GM19452 (cell line): ENCODE measurements at regions not wholly inside any gene's neighbourhood (a gene's known extent, or its start where the extent isn't known, plus 50 kb on each side); places are given as distances from the start of the nearest gene placed in this dataset.

Experiments used
- ATAC-seq: cut with Tn5 transposase; IDR thresholded peaks from one replicate; pipeline ENCODE4 v1.9.1; 2021; ENCODE audit not compliant: unreplicated experiment

DNA sequence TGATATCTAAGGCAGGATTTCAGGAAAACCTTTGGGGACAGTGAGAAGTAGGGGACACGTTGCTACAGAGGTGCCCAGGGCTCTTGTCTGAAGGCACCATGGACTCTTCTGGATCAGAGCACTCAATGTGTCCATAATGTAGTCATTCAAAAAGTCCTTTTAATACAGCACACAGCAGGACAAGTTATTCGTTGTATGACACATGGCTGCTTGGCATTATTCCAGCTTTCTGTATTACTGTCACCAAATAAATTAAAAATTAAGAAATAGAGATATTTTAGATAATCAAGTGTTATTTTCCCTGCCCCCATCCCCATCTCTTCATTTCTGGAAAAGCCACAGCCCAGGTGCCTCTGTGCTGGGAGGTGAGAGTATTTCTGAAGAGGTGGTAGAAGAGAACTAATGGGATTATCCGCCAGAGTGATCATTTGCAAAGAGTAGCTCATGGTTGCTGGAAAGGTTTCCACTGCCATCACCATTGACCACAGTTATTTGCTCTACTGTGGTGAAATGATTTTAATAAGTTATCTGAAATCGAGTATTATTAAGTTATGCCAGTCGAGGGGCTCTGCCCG, 83.0 kb downstream of the CXCL12 start:
- ATAC-seq, result no peak

DNA sequence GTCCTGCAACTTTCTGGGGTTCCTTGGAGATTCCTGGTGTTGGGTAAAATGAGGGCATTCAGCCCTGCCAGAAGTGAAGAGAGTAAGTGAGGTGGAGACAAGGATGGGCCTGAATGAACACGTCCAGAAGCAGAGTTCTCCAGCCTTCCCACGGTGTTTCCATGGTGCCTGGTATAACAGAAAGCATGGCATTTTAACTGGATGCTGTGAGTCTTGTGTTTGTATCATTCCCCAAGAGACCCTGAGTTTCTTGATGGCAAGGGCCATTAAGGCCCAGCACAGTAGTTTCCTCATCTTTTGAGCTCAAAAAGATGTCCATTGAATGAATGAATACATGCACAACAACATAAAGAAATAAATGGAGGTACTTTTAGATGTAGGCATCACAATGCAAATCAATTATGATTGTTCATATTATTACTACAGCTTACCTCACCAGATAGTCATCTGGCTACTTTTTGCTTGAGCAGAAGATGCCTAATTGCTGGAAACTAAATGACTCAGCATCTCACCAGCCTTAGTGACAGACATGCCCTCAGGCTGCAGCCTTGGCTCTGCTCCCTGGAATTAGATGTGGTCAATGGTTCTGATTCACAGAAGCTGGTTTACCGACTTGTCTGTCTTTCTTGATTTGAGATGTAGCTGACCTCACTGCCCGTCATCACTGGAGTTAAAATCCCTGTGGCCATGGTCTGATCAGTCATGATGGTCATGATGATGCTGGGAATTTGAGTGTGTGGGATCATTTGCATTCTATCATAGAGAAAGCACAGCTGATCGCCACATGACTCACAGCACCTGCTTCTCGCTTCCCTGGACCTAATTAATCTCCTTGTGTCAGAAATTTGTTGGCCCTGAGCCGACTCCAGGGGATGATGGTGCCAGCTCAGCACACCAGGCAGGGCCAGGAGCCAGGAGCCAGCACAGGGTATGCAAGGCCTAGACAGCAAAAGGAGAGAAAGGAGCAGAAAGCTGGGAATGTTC, 83.9 kb downstream of the CXCL12 start:
- peak; percentile 82 for ATAC-seq

DNA sequence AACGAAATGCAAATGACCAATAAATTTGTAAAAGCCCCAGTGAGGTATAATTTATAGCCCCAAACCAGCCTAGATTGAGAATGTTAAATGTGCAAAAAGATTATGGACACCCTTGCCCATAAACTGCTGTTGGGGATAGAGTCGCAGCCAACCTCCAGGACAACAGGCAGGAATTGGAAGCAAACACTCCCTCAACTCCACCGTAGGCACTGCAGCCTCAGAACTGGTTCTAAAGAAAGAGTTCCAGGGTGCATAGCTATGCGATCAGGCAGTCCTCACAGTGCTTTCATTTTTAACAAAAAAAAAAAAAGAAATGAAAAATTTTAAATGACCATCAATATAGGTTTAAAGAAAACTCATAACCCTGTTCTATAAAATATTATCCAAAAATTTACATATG, 86.2 kb downstream of the CXCL12 start:
- ATAC-seq, result no peak

DNA sequence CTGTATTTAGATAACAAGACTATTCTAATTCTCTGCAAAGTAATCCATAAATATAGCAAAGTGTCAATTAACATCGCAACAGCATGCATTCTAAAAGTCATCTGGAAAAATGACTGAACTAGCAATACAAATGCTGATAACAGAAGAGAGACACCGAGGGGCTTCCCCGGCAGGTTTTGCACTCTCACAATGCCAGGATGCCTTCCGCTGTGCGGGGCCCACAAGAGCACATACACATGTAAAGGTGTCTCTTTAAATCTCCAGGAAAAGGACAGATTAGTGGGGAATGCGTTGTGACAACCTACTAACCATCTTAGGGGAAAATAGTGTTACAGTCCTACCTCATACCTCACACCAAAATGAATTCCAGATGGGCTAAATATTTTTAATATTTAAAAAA, 86.9 kb downstream of the CXCL12 start:
- no peak for ATAC-seq

DNA sequence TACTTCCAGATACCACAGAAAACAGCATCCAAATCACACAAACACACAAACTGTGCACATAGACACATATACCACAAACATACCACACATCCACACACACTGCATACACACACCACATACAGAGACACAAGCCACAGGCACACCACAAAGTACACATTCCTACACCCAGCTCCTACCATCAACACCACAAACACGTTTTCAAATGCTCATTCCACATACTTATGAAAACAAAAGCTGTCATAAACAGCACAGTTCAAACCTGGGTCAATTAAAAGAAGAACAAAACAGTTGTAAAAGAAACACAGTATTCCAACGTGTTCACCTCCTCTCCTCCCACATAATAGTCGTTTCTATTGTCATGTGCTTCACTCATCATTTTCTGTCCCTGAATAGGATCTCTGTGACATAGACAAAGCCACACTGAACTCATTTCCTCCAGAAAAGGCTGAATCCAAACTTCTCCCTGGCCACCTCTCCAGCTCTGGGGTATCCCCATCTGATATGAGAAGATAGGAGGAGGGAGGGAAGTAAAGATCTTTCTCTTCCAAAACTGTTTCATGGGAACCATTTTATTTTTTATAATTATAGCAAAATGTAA, 89.2 kb downstream of the CXCL12 start:
- ATAC-seq, result no peak

DNA sequence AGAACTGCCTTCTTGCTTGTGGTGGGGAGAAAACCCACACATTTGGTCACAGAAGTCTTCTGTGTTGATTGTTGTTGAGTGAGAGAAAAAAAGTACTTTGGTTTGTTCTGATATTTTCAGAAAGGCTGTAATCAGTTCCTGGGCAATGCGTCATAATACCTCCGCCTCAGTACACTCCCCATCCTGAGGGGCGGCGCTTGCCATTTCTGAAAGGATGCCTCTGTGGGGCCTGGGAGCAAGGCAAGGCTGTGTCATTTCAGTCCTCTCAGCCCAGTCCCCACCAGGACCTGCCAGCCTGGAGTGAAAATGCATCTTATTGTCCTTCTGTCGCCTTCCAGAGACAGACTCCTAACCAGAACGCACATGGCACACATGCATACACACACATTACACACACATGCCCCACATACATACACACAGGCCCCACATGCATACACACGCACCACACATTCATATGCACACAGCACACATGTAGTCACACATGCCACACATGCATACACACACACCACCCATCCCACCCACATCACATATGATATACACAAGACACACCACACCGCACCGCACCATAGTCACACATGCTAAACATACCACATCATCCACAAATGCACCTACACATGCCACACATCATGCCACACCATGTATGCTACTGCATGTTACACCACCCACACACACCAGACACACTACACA, 90.0 kb downstream of the CXCL12 start:
- ATAC-seq, result no peak

DNA sequence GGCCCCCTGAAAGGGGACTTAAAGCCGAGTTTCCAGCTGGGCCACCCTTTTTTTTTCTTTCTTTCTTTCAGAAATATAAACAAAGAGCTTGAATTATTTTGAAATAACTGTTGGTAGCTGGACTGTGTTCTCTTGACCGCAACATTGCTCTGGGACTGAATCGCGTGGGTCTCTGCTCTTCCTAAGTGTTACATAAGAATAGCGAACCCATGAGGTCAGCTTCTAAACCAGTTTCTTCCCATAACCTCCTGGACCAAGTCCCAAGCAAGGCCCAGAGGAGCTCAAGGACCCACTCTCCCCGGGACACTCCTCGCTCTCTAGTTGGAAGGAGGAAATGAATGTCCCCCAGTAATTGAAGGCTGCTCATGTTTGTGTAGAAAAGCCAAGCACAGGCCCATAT, 91.1 kb downstream of the CXCL12 start:
- no peak for ATAC-seq

DNA sequence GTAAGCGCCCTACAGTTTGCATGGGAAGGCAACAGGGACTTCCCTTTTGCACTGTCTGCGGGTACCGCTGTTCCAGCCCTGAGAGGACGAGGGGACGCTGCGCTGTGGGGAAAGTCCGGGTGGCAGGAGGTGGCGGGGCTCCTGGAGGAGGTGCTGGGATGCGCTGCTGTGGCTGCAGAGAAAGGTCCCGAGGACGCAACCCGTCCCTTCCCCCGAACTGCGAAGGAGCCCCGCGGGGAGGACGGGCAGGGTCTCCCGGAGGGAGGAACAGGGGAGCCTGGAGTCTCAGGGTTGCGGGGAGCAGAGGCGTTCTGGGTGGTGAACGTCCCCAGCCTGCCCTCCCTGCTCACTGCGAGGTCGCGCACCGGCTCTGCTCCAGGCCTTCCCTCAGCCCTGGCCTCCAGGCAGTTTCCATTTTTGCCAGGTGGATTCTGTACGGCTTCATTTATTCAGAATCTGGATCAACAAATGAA, 91.6 kb downstream of the CXCL12 start:
- no peak for ATAC-seq

DNA sequence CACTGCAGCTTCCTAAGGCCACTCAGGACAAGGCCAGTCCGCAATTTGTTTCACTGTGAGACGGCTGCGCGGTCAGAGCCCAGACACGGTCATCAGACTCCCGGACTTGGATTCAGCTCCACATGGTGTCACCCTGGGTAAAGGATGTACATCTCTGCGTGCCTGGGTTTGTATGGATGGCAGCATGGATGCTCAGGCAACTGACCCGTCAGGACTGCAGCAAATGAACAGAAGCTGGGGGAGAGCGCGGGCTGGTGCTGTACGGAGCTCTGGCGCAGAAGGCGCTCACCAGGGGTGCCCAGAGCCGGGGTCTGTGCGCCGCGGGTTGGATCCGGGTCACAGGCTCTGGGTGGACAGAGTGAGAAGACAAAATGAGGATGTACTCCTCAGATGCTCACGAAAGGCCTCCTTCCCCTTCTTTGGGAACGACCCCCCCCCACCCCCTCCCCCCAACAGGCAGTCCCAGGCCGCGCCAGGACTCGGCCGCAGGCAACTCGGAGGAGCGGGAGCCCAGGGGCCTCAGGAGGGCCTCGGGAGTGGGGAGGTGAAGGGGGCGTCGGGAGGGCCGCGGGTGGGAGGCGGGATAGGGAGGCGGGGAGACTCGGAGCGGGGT, 92.4 kb downstream of the CXCL12 start:
- ATAC-seq, result no peak

DNA sequence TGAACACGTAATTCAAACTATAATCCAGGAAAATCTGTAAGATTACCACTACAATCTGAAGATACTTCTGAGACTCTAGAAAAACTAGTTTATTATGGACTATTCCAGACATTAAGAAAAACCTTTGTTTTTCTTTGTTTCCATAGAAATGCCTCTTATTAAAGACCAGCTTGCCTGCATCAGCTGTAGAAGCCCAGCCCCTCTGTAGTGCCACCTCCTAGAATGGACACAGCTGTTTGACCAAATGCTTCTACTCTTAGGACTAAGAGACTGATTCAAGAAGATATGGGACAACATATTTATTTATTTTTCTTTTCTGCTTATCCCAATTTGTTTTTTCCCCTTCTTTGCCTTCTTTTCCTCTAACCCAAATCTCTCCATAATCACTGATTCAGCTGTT, 93.8 kb downstream of the CXCL12 start:
- no peak for ATAC-seq

DNA sequence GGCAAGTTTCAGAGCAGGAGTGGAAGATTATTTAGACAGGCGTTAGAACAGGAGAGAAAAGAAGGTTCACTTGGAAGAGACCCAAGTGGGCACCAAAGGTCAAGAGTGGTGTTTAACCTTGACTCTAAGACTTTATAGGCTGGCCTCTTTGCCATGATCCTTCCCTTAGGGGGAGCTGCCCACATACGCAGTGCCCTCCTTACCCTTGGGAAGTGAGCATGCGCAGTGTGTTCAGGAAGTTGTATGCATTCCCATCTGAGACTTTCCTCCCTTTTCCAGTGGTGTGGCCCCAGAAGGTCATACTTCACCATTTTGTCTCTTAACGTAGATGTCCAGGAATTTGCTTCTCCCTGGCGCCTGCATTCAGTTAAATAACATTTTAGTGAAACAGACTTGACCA, 95.8 kb downstream of the CXCL12 start:
- ATAC-seq, result no peak

DNA sequence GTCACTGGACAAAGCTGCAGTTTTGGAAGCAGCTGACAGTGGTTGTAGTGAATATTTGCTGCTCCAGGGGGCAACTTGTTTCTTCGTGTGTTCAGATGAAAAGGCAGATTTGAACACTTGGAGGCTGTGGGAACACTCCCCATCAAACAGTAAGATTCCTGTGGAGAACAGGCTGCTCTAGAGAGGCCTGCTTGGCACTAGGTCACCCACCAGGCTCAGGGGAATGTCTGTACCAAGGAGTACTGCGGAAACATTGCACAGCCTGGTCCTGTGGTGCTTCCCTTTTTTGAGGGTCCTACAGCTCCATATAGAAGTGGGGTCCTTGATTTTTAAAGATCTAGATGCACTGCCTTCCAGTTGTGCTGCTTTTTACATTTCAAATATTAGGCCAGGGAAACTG, 97.5 kb downstream of the CXCL12 start:
- no peak for ATAC-seq

DNA sequence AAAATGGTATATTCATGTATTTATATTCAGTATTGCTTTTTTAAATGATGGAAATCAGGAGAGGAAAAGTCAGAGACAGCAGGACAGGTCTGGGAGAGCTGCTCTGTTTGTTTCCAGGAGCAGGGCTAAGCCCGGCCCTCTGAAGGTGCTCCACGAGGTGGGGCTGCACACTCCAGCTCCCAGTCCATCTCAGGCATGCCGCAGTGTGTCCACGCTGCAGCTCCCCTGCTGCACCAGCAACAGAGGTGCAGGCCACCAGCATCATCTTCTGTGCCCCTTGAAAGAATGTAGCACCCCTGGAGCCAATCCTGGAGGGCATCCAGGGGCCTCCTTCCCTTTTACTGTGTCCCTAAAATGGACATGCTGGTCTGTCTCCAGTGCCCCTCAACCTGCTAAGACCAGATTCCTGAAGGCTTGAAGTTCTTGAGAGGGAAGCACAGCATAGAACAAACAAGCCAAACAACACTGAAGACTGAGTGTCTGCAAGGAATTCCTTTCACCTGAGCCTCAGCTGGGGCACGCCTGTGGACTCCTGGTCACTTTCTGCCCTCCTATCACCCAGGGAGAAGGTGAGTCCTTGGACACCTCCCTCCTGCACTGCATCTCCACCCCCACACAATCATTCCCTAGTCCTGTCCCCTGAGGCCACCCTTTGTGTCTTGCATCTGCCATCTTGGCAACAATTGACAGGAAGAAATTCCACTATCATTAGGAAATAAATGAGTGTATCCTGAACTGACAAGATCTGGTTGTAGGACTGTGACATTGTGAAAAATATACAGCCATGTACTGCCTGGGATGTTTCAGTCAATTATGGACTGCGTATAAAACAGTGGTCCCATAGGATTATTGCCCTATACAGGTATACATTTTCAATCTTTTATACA, 100.5 kb downstream of the CXCL12 start:
- ATAC-seq, result no peak

DNA sequence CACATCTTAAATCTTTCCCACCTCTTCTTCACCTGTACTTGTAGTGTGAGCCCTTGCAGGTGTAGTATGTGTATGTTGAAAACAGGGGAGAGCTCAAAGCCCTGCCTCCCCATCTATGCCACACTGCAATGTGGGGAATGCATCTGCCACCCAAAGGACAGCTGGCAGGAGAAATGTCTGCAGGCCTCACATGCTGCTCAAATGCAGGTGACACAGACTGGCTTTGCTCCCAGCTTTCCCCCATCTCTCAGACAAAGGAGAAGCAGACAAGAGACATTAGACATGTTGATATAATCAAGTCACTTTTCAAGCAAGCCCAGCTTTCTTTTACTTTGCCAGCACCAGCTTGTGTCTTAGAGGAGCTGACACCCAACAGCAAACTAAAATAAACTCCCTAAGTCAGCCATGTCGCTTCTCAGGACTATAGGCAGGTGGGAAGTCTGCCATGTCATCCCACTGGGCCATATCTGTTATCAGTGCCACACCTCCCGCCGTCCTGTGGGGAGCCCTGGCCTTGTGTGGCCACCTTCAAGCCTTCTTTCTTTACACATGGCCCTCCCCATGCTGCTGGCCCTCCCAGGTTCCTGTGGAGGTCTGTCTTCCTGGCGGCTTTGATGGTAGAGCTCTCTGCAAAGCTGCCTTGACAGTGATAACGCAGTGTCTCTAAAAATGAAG, 102.1 kb downstream of the CXCL12 start:
- ATAC-seq, result no peak

DNA sequence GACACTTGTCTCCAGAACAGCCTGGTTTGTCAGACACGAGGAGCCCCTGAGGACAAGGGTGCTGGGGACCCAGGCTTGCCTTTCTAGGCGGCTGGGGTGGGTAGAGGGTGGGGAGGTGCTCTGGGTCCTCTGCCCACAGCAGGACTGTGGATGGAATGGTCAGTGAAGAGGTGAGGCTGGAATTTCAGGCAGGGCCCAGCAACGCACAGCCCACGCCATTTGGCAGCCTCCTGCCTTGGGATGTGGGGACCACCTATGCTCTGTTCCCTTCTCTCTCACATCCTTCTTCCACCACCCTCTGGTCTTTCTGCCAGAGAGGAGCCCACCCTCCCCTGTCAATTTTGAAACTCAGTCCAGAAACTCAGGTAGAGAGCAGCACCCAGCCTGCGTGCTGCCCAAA, 103.2 kb downstream of the CXCL12 start:
- ATAC-seq, result no peak

DNA sequence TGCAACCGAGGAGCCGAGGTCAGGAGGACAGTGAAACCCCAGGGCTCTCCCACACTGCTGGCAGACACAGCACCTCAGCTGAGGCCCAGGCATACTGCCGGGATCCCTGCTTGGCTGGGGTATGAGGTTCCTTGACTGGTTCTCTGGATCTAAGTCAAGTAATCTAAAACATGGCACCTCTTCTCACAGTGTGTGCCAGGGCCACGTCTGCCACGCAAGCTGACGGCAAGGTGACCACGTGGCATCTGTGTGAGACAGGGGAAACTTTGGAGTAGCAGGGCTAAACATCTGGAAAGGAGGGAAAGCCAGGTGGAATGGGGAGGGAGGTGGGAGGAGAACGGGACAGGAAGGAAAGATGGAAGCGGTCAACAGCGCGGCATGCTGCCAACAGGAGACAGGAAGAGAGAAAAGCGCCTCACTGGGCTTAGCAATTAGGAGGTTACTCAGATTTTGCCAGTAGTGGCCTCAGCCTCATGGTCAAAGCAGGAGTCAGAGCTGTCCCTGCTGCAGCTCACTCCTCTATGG, 103.7 kb downstream of the CXCL12 start:
- no peak for ATAC-seq

DNA sequence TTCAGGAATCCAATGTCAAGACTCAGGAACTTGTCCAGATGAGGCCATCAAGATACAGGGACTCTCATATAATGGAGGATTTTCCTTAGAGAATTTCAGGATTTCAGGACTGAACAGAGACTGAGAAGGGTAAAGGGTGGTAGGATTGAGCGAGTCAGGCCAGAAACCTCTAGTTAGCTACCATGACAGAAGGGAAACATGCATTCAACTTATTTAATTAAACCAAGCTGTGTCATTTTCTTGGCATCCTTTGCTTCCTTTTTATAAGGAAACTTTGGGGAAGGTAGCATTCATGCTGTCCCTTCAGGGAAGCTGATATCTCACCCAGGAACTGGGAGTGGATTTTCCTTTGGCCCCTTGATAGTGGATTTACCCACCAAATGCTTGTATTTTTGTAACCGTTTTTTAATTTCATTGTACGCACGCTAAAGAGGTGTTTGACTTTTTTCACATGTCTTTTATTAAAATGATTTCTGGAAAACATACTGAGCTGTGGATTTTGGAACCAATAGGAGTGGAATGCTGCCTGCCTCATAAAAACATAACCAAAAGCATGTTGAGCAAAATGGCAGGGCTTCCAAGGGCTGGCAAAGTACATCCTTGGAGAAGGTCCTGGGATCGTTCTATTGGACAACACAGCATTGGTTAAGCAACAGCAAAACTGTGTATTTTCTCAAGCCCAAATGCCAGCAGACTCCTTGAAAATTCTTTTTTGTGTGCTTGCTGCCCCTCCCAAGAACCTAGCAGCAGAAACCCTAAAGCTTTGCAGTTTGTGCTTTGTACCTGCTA, 104.5 kb downstream of the CXCL12 start:
- no peak for ATAC-seq

DNA sequence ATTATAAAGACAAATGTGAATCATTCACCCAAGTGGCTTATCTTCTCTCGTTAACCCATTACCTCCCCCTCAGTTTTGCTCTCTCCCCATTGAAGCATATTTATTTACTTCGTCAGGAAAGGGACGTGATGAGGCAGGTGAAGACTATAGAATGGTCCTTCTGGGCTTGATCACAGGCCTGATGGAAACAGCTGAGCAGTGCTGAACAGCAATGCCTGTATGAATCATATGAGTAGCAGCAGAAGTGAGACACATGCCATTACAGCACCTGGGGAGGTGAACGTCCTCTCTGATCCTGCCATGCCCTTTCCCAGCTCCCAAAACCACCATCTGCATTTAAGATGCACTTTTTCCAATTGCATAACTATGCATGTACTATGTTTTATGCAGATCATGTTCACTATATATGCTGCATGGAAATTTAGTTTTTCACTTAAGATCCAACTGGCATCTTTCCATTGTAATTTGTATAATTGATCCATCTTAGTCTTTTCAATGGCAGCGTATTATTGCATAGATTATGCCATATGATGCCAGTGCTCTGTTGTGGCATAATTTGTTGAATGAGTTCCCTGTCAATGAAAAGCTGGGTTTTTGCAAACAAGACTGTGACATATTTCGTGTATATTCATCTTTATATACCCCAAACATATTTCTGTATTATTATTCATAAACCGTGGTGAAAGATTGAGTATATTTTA, 105.3 kb downstream of the CXCL12 start:
- no peak for ATAC-seq
